ENCODE measurements at regions not wholly inside any gene's neighbourhood (a gene's known extent, or its start where the extent isn't known, plus 50 kb on each side); places are given as distances from the start of the nearest gene placed in this dataset.

DNA sequence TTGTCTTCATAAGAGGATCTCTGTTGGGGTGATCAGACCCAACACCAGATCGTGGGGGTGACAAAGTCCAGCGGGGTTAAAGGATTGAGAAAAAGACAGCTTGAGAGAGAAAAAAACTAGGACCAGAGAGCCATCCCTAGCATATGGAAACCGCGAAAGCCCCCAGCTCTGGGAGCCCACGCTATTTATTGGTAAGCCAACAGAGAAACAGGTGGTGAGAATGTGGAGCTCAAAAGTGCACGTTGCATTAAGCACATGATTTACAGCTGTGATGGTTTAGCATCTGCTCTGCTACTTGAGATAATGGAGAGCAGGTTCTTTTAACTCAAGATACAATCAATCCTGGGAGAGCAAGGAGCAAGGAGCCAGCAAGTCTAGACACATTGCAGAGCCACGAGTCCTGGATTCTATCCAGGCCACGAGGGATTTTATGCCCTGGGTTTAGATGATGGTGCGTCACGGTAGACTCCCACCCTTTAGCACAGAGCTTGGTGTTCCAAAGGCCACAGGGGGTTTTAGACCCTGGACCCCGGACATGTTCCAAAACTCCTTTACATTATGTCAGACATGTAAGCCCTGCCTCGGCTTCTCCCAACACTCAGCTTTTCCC is 755.2 kb upstream of the SORCS1 start:
- H3K27me3 ChIP-seq (ENCODE audit: insufficient read depth, low read length): no peaks in the 10 kb centered on the region
- H4K8ac ChIP-seq (replicated peaks; ENCODE audit: insufficient read length, low read depth, low read length): no peak overlapping the region
- no peaks in the 10 kb centered on the region for H3K79me2 ChIP-seq (ENCODE audit: insufficient read depth, low read length)
- no peak overlapping the region for H3K23ac ChIP-seq (ENCODE audit: insufficient read length, low read depth, low read length)
- no CpG with 5 or more reads among the region's 12 CpGs for WGBS (ENCODE audit: extremely low coverage, insufficient read length, low lambda C conversion rate)
- H4K5ac ChIP-seq (ENCODE audit: insufficient read length, low read depth, low read length): no peak overlapping the region
- no peak overlapping the region for H2BK5ac ChIP-seq (ENCODE audit: insufficient read length, low read length)
- H3K9me3 ChIP-seq (ENCODE audit: control insufficient read depth, low read depth, low read length): no peaks in the 10 kb centered on the region
- H2BK20ac ChIP-seq (ENCODE audit: low read depth, low read length, poor library complexity, severe bottlenecking): no peak overlapping the region
- no peak overlapping the region for H3K4ac ChIP-seq (ENCODE audit: low read depth, low read length)
- peaks cover 6% of the 10 kb centered on the region for H3K23me2 ChIP-seq (ENCODE audit: insufficient read length, low read depth, low read length, poor library complexity, severe bottlenecking)
- no peak overlapping the region for H2AFZ ChIP-seq (ENCODE audit: low read length)
- no peak overlapping the region for H2BK120ac ChIP-seq (ENCODE audit: low read depth, low read length, poor library complexity, severe bottlenecking)
- H2BK12ac ChIP-seq (ENCODE audit: insufficient read length, low read depth, low read length): no peak overlapping the region
- Mint-ChIP-seq H3K27me3 (ENCODE audit: low read depth) (no peaks in the 10 kb centered on the region), H3K4me3 (no peak overlapping the region), H3K27ac (peak overlapping the region in 1 of 3 experiments; percentile 28; a peak in 1 of 7 replicates), H3K4me1 (peaks cover 46 to 55% of the 10 kb centered on the region in 2 experiments), H3K36me3 (ENCODE audit: insufficient read depth in 1 of 3, low read depth in 3 of 3) (peaks cover 2 to 50% (median 5%) of the 10 kb centered on the region in 3 experiments; a peak in 5 of 7 replicates), H3K9me3 (peaks cover 15 to 26% of the 10 kb centered on the region in 2 experiments)
- H3T11ph ChIP-seq (ENCODE audit: low read length): no peak overlapping the region
- H2AK5ac ChIP-seq (ENCODE audit: insufficient read length, low read length): no peak overlapping the region
- H3K18ac ChIP-seq (ENCODE audit: insufficient read length, low read depth, low read length): no peak overlapping the region
- no peak overlapping the region for H3K14ac ChIP-seq (ENCODE audit: insufficient read depth, low read length)
- H3K4me1 ChIP-seq (ENCODE audit: insufficient read depth, low read length): peaks cover 3% of the 10 kb centered on the region; the same call in 1 of the 2 replicates
- no peak overlapping the region for H2BK15ac ChIP-seq (ENCODE audit: low read depth, low read length)
- H3K56ac ChIP-seq (ENCODE audit: insufficient read length, low read depth, low read length): no peak overlapping the region
- H3K79me1 ChIP-seq (ENCODE audit: insufficient read depth, low read depth, low read length, poor library complexity, severe bottlenecking): no peaks in the 10 kb centered on the region
- TF ChIP-seq, protein P1, sequence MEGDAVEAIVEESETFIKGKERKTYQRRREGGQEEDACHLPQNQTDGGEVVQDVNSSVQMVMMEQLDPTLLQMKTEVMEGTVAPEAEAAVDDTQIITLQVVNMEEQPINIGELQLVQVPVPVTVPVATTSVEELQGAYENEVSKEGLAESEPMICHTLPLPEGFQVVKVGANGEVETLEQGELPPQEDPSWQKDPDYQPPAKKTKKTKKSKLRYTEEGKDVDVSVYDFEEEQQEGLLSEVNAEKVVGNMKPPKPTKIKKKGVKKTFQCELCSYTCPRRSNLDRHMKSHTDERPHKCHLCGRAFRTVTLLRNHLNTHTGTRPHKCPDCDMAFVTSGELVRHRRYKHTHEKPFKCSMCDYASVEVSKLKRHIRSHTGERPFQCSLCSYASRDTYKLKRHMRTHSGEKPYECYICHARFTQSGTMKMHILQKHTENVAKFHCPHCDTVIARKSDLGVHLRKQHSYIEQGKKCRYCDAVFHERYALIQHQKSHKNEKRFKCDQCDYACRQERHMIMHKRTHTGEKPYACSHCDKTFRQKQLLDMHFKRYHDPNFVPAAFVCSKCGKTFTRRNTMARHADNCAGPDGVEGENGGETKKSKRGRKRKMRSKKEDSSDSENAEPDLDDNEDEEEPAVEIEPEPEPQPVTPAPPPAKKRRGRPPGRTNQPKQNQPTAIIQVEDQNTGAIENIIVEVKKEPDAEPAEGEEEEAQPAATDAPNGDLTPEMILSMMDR (conservative IDR thresholded peaks at IDR 0.05): no peak
- no peak for DNase-seq
- H3K4me2 ChIP-seq (ENCODE audit: insufficient read depth, insufficient read length, low read length): no peak overlapping the region
- no peaks in the 10 kb centered on the region for H4K20me1 ChIP-seq (ENCODE audit: control insufficient read depth, insufficient read depth, insufficient read length)
- no peak overlapping the region for H4K91ac ChIP-seq (ENCODE audit: insufficient read length, low read depth, low read length)
- no peak overlapping the region for H3K27ac ChIP-seq (ENCODE audit: insufficient read length, low read depth, low read length)
- no peak overlapping the region for H3K9ac ChIP-seq (ENCODE audit: extremely low read depth, insufficient read length, low read length)

All from H9 (cell line).